ENCODE measurements at regions not wholly inside any gene's neighbourhood (a gene's known extent, or its start where the extent isn't known, plus 50 kb on each side); places are given as distances from the start of the nearest gene placed in this dataset.

DNA sequence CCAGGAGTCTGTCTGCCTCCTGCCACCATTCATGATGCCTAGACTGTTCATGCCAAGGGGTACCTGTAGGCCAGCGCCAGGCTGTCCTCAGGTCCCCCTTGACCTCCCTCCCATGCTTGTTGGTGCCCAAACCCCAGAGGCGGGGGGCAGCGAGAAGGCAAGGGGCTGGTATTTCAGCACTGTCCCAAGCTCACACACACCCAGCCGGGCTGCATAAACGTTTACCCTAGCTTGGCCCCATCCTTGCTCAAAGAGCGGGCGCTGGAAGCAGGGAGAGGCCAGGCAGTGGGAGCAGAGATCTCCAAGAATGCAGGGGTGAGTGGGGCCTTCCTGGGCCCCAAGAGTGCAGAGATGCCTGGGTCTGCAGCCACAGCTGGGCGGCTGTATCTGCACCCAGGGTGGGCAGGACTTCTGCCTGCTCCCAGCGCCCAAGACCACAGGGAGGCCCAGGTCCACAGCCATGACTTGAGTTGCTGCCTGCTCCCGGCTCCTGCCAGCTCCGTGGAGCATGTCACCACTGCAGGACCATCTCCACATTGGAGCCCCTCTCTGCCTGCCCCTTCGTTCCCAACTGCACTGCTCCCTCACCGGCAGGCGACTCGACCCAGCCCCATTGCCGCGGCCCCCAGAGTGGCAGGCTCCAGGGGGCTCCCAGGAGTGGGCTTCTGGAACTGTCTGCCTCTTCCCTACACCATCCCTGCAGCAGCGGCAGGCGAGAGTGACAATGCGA lies 616.6 kb downstream of the METTL4 start:
- no peak for DNase-seq (ENCODE audit: low spot score)

- no peak for DNase-seq (ENCODE audit: low spot score)
Observed at GRCh38 chr18:1958798-1959197, 612.5 kb downstream of the METTL4 start.

DNA sequence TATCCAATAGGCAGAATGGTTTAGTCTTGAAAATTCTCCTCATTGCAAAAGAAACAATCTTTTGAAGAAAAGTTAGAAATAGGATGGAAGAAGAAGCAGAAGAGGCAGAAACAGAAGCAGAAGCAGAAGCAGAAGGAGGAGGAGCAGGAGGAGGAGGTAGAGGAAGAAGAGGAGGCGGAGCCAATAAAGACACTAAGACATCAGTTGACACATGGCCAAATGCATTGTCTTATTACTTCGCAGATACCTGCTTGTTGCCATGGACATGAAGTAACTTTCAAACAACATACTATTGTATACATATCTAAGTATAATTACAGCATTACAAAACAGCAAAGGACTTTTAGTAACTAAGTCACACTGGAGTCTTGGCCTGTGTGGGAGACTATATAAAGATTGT lies 606.3 kb downstream of the METTL4 start:
- DNase-seq (ENCODE audit: low spot score): no peak

GRCh38 chr18:1965541-1965940 lies 605.8 kb downstream of the METTL4 start:
- no peak for DNase-seq (ENCODE audit: low spot score)

GRCh38 chr18:1968801-1969498 lies 602.4 kb downstream of the METTL4 start:
- no peak for DNase-seq (ENCODE audit: low spot score)

GRCh38 chr18:1976484-1976883 lies 594.8 kb downstream of the METTL4 start:
- no peak for DNase-seq (ENCODE audit: low spot score)

DNA sequence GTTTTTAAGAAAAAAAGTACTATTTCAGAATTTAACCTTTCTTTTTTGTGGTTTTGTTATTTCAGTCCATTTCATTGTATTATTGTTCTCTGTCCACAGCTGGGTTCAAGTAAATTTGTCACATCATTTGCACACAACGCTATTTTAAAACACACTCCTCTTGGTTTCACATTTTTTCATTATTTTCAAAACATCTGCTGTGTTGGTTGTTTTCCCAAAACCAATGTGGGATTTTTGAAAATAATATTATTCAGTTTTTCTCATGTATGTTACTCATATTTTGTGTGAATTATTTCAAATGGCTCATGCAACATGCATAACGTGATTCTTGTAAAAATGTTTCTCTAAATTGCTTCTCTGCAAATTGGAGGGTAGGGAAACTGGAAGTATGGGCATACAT lies 589.2 kb downstream of the METTL4 start:
- no peak for DNase-seq (ENCODE audit: low spot score)

DNA sequence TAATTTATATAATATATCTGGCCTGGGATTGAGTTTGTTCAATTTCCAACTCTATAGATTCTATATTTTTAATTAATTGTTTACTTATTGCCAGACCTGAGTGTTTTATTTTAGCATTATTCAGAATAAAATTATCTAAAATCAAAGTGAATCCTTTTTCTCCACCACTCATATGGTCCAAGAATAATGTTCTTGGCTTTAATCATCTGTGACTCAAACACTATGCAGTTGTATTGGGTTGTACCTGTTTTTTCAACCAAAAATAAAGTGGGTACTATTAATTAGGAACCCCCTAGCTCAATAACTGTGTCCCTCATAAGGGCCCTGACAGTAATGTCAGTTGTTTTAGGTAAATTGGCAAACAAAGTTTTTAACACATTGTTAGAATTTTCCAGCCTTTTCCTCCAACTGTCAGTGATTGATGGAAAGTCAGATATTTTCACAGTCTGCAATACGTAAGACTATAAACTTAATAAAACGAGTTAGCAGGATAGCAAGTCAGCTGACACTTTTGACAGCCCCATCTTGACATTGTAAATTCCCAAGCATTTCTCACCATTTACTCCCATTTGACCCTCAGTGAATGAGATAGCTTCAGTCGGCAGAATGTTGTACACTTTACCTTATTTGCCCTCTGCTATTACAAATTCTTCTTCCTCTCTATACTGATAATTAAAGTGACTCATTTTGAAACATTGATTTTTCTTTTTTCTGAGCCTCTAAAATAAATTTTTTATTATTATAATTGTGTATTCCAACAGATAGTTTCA lies 587.4 kb downstream of the METTL4 start:
- DNase-seq (ENCODE audit: low spot score): no peak

DNA sequence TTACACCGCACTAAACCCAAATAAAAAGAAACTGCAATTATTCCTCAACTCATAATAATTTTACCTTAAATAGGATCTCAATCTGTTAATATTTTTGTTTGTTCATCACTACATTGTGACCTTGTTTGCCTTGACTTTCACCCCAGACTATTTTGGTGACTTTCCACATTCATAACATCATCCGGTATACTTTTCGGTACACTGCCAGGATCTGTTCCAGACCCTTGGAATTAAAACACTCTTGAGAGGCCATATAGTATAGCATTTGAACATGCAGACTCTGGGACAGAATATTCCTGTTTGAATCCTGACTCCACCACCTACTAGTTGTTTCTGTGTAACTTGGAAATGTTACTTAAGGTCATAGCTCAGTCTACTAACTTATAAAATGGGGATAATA lies 577.4 kb downstream of the METTL4 start:
- DNase-seq (ENCODE audit: low spot score): no peak

DNA sequence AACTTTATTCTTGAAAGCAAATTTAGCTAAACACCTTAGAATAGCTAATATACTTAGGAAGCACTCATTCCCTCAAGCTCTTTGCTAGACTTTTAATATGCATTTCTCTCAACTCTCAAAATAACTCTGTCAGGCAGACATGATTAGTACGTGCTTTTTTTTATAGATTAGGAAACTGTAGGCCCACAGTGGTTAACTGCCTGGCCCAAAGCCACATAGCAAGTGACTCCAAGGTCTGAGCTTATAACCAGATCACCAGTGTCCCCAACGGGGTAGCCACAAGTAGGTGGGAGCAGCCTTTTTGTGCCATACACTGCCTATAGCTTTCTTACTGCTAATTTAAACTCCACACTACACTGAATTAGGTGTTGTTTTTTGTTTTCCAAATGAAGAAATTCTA lies 576.8 kb downstream of the METTL4 start:
- DNase-seq (ENCODE audit: low spot score): no peak

- no peak for DNase-seq (ENCODE audit: low spot score)
Observed at GRCh38 chr18:1995041-1995612, 576.2 kb downstream of the METTL4 start.

- DNase-seq (ENCODE audit: low spot score): no peak
Observed at GRCh38 chr18:1998121-1998520, 573.2 kb downstream of the METTL4 start.

GRCh38 chr18:1999387-1999786 lies 571.9 kb downstream of the METTL4 start:
- no peak for DNase-seq (ENCODE audit: low spot score)

DNA sequence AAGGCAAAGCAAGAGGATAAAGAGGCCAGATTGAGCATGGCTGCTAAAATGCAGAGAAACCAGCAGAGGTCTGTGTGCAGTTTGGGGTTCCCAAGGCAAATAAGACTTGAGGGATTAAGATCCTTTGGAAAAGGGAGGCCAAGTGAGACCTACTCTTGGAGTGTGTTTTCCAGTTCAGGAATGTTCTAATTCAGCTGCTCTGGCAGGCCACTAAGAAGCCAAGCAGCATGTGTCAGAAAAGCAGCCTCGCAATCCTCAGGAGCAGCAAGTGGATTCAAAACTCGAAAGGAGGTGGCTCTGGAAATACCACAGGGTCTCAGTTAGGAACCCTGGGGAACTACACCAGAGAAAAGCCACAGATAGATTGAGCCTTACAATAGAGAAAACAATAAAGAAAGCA lies 569.2 kb downstream of the METTL4 start:
- no peak for DNase-seq (ENCODE audit: low spot score)

- DNase-seq (ENCODE audit: low spot score): no peak
Observed at GRCh38 chr18:2002604-2003003, 568.7 kb downstream of the METTL4 start.

DNA sequence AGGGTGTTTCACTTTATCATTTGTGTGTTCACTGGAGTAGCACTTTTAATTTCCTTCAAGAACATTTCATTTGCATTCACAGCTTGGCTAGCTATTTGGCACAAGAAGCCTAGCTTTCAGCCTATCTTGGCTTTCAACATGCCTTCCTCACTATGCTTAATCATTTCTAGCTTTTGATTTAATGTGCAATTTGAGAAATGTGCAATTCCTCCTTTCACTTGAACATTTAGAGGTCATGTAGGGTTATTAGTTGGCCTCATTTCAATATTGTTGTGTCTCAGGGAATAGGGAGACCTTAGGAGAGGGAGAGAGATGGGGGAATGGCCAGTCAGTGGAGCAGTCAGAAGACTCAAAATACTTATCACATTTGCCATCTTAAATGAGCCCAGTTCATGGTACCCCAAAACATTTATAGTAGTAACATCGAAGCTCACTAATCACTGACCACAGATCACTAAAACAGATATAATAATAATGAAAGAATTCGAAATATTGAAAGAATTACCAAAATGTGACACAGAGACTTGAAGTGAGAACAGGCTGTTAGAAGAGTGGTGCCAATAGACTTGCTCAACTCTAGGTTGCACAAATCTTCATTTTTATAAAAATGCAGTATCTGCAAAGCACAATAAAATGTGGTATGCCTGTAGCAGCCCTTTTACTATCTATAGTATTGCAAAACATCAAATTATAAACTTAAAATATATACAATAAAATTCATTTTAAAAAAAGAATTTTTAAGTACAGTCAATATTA lies 561.2 kb downstream of the METTL4 start:
- DNase-seq (ENCODE audit: low spot score): no peak

GRCh38 chr18:2027016-2027415 lies 544.3 kb downstream of the METTL4 start:
- DNase-seq (ENCODE audit: low spot score): no peak

DNA sequence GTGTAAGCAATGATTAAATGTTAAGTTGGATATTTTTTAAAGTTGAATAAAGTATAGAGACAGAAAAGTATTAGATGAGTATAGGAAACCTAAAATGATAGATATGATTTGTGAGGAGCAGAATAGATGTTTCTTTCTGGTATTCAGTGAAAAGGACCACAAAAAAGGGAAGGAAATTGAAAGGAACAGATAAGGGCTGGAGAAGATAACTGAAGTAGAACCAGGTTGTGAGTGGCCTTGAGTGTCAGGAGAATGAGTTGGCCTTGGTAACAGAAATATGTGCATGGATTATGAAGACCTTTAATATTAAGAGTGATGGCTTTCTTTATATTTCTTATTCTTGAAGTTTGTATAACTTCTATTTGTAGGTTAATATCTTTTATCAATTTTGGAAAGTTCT lies 543.5 kb downstream of the METTL4 start:
- no peak for DNase-seq (ENCODE audit: low spot score)

DNA sequence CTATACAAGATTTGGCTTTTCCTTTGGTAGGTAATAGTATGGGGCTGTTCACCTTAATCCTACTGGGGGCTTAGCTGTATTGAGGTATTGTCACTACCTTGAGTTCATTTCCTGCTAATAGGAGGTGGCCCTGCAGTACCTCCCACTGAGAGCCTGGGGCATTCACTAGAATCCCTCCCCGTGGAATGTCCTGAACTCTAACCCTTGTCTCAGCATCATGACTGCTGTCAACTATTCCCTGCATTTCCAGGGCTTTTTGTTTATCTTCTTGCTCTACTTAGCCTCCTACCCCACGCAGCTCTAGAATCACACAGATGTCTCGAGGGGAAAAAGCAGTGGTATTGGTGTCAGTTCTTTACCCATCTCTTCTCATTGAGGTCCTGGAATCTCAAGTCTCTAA lies 542.3 kb downstream of the METTL4 start:
- no peak for DNase-seq (ENCODE audit: low spot score)

- no peak for DNase-seq (ENCODE audit: low spot score)
Observed at GRCh38 chr18:2030647-2031046, 540.7 kb downstream of the METTL4 start.

DNA sequence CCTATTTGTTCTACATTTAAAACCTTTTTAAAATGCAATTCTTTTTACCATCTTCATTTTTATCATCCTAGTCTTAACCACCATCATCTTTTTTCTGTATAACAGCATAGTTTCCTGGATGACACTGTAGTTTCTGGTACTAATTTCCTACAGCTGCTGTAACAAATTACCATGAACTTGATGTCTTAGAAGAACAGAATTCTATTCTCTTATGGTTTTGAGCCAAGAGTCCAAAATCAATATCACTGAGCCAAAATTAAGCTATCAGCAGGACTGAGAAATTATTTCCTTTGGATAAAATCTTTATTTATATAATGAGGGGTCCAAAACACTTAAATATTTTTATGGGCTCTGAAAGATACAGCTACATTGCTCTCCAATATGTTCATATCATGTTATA lies 539.3 kb downstream of the METTL4 start:
- no peak for DNase-seq (ENCODE audit: low spot score)

GRCh38 chr18:2035056-2035455 lies 536.2 kb downstream of the METTL4 start:
- no peak for DNase-seq (ENCODE audit: low spot score)

Data from SW480 (cell line).